RWPE2 (cell line): ENCODE measurements at regions not wholly inside any gene's neighbourhood (a gene's known extent, or its start where the extent isn't known, plus 50 kb on each side); places are given as distances from the start of the nearest gene placed in this dataset.

Experiments used
- ATAC-seq: fragments of 200-7000 bp; cut with Tn5 transposase; 3 replicates; pipeline ENCODE4 v1.9.1; 2021; ENCODE audit warnings: low read depth
- DNase-seq: peaks from one replicate; pipeline ENCODE4 v3.0.0-alpha.2; 2020; ENCODE audit warnings: low spot score
- H3K27ac ChIP-seq: fragments of 450-650 bp; 2 replicates; pipeline ENCODE4 v1.5.1; 2017; ENCODE audit warnings: mild to moderate bottlenecking; ENCODE audit not compliant: poor library complexity, severe bottlenecking
- H3K27me3 ChIP-seq: fragments of 250-450 bp; sonication (Bioruptor Pico); 2 replicates; pipeline ENCODE4 v1.5.1; 2021; ENCODE audit warnings: mild to moderate bottlenecking, moderate library complexity; ENCODE audit not compliant: insufficient read depth, poor library complexity, severe bottlenecking
- H3K36me3 ChIP-seq: fragments of 250-450 bp; sonication (Bioruptor Pico); 2 replicates; pipeline ENCODE4 v1.5.1; 2020; ENCODE audit warnings: low read depth, mild to moderate bottlenecking, moderate library complexity
- H3K4me1 ChIP-seq: fragments of 250-450 bp; sonication (Bioruptor Pico); 2 replicates; pipeline ENCODE4 v1.5.1; 2021; ENCODE audit warnings: mild to moderate bottlenecking, moderate library complexity; ENCODE audit not compliant: insufficient read depth, poor library complexity, severe bottlenecking
- H3K4me3 ChIP-seq: fragments of 250-450 bp; sonication (Bioruptor Pico); 2 replicates; pipeline ENCODE4 v1.5.1; 2021; ENCODE audit warnings: mild to moderate bottlenecking, moderate library complexity; ENCODE audit not compliant: severe bottlenecking
- H3K9me3 ChIP-seq: fragments of 250-450 bp; sonication (Bioruptor Pico); 2 replicates; pipeline ENCODE4 v1.5.1; 2021; ENCODE audit warnings: mild to moderate bottlenecking, moderate library complexity; ENCODE audit not compliant: severe bottlenecking
- TF ChIP-seq, protein P1 (sequence below): fragments of 450-650 bp; IDR thresholded peaks from one replicate; pipeline ENCODE4 v1.5.1; 2017; ENCODE audit warnings: mild to moderate bottlenecking, moderate library complexity; ENCODE audit not compliant: poor library complexity, severe bottlenecking

DNA sequence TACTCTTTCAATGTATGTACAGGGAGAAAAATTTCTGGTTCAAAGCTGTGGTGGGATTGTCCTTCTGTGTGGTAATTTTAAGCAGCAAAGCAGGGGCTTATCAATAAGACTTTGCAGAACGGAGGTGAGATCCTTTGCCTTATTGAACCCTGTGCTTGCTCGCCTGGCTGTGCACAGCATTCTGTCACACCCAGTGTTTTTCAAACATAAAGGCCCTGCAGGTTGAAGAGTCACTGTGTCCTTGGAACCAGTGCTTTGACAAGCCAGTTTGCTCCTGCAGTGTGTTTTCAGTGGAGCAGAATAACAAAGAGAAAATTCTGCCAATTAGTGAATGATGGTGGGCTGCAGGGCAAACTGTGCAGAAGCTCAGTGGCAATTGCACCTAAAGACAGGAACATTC lies 236.7 kb upstream of the PCSK5 start:
- H3K27ac ChIP-seq = no peak overlapping the region
- H3K27me3 ChIP-seq = peaks cover 15% of the 10 kb centered on the region
- H3K9me3 ChIP-seq = no peaks in the 10 kb centered on the region
- DNase-seq (no peak), ATAC-seq (no peak)
- no peaks in the 10 kb centered on the region for H3K4me1 ChIP-seq
- no peak overlapping the region for H3K4me3 ChIP-seq
- TF ChIP-seq, protein P1, sequence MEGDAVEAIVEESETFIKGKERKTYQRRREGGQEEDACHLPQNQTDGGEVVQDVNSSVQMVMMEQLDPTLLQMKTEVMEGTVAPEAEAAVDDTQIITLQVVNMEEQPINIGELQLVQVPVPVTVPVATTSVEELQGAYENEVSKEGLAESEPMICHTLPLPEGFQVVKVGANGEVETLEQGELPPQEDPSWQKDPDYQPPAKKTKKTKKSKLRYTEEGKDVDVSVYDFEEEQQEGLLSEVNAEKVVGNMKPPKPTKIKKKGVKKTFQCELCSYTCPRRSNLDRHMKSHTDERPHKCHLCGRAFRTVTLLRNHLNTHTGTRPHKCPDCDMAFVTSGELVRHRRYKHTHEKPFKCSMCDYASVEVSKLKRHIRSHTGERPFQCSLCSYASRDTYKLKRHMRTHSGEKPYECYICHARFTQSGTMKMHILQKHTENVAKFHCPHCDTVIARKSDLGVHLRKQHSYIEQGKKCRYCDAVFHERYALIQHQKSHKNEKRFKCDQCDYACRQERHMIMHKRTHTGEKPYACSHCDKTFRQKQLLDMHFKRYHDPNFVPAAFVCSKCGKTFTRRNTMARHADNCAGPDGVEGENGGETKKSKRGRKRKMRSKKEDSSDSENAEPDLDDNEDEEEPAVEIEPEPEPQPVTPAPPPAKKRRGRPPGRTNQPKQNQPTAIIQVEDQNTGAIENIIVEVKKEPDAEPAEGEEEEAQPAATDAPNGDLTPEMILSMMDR = no peak
- no peaks in the 10 kb centered on the region for H3K36me3 ChIP-seq

DNA sequence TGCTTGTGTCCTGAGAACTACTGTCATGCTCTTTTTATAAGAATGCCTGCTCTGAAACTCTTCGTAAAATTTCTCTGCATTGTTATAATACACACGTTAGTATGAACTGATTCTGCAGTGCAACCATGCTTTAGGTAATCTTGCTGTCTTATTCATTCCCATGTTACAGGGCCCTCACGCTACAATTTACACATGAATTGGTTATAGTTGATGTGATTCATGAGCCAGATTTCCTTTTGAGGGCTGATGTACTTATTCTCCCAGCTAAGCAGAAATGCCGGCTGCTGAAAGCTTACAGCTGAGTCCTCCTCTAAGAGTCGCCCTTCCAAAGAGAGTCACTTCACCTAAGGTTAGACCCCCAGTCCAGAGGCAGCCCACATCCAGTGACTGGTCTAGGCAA lies 233.5 kb upstream of the PCSK5 start:
- Histone ChIP-seq H3K27ac (no peak overlapping the region), H3K4me3 (no peak overlapping the region), H3K9me3 (no peaks in the 10 kb centered on the region), H3K27me3 (no peaks in the 10 kb centered on the region), H3K36me3 (no peaks in the 10 kb centered on the region), H3K4me1 (no peaks in the 10 kb centered on the region)
- no peak for ATAC-seq
- TF ChIP-seq, protein P1 = no peak
- DNase-seq = no peak

DNA sequence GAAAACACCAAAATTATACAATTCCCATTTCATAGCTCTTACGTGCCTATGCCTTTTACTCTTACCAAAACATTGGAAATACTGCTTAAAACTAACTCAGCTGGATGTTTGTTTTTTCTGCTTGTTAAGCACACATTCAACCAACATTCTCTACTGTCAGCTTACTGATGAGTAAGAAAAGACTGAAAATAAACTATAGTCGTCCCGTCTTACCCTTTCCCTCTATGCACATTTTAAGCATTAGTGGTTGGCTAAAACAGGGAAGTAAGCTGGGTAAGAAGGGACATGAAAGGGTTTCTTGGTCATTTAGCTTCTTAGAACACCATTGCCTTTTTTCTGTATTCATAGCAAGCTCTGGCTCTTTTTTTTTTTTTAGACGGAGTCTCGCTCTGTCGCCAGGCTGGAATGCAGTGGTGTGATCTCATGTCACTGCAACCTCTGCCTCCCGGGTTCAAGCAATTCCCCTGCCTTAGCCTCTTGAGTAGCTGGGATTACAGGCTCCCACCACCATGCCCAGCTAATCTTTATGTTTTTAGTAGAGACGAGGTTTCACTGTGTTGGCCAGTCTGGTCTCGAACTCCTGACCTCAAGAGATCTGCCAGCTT lies 232.1 kb upstream of the PCSK5 start:
- DNase-seq (no peak), ATAC-seq (no peak)
- Histone ChIP-seq H3K27ac (no peak overlapping the region), H3K4me3 (no peak overlapping the region), H3K4me1 (no peaks in the 10 kb centered on the region), H3K27me3 (no peaks in the 10 kb centered on the region), H3K36me3 (no peaks in the 10 kb centered on the region), H3K9me3 (no peaks in the 10 kb centered on the region)
- TF ChIP-seq, protein P1 = no peak

DNA sequence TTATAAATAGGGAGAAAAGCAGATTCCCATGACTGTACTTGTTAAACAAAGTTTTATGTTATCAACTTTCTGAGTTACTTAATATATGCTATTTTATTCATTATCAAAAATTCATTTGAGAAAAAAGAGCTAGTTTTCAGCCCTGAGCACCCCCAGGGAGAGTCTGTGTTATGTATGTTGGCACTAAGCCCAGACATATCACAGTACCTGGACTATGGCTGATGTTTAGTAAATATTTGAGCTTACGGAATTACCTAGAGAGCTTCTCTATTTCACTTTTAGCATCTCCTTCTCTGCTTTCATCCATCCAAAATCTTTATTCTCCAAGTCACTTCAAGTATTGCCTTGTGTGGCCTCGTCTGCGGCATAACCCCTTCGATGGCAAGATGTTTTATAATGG lies 225.9 kb upstream of the PCSK5 start:
- Histone ChIP-seq H3K9me3 (no peaks in the 10 kb centered on the region), H3K27me3 (peaks cover 20% of the 10 kb centered on the region), H3K36me3 (no peaks in the 10 kb centered on the region), H3K4me3 (no peak overlapping the region), H3K4me1 (no peaks in the 10 kb centered on the region), H3K27ac (no peak overlapping the region)
- TF ChIP-seq, protein P1 = no peak
- DNase-seq (no peak), ATAC-seq (no peak)

DNA sequence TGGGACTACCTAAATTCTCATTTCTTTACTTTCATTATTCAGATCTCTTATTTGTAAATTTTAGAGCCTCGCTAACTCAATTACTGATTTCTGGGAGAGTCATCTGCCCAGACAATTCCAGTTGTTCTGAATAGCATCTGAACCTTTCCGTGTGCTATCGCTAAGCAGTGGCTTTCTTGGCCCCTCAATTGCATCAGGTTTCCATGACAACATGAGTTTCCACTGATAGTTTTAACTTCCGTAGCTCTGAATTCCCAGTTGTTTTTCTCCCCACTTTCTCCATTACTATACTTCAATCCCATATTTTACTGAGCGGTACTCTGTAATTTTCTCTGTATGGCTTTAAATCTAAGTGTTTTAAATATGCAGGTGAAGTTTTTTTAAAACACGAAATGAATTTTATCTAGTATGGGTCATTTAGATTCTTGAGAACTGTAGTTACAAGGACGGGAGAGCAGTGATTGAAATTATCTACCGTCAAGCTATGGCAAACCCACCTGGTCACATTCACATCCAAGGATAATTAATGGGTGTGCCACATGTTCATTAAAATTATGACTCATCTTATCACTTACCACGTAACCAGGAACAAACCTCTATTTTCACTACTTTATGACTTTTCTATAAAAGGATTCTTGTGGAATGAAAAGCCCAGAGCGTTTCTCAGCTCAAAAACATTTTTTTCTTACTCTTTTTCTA lies 223.5 kb upstream of the PCSK5 start:
- H3K27me3 ChIP-seq = peaks cover 20% of the 10 kb centered on the region
- DNase-seq (no peak), ATAC-seq (no peak)
- no peak overlapping the region for H3K27ac ChIP-seq
- no peaks in the 10 kb centered on the region for H3K36me3 ChIP-seq
- H3K4me1 ChIP-seq = no peaks in the 10 kb centered on the region
- H3K4me3 ChIP-seq = no peak overlapping the region
- TF ChIP-seq, protein P1 = no peak
- H3K9me3 ChIP-seq = no peaks in the 10 kb centered on the region
